ENCODE measurements at regions not wholly inside any gene's neighbourhood (a gene's known extent, or its start where the extent isn't known, plus 50 kb on each side); places are given as distances from the start of the nearest gene placed in this dataset.

DNA sequence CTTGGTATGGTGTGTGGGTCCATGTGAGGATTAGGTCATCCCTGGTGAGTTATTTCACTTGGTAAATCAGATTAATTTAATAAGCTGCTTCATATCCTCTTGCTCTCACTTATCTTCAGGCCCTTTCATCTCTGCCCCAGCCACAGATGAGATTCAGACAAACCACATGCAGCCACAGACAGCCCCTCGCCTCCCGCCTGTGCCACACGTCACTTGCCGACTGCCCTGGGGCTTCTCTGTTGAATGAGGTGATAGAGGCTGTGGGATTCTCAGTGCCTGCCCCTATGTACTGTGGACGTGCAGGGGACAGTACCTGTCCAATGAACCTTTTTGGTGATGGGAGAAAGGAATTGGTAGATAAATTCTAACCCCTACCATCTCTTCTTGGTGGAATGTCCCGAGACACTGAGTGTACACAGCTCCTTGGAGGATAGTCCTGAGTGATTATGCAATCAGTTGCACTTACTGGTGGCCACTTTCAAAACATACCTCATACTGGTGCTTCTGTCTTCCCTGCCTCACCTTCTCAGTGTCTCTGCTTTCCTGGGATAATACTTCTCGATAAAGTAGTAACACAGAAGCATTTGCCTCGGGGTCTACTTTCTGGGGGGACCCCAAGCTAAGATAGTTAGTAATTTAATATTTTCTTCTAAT lies 248.7 kb downstream of the TTC6 start (continued):
- no peak for TF ChIP-seq REL (CRISPR knock-in tag; conservative IDR thresholded peaks at IDR 0.05)
- no peak for TF ChIP-seq ZNF350 (CRISPR knock-in tag; IDR thresholded peaks at IDR 0.05; ENCODE audit: borderline replicate concordance, low read depth)
- no peak for TF ChIP-seq SIN3B (IDR thresholded peaks at IDR 0.05; ENCODE audit: low read length)
- TF ChIP-seq NR1H2 (CRISPR knock-in tag; IDR thresholded peaks at IDR 0.05; ENCODE audit: borderline replicate concordance, low read depth) = no peak
- TF ChIP-seq, protein P1, sequence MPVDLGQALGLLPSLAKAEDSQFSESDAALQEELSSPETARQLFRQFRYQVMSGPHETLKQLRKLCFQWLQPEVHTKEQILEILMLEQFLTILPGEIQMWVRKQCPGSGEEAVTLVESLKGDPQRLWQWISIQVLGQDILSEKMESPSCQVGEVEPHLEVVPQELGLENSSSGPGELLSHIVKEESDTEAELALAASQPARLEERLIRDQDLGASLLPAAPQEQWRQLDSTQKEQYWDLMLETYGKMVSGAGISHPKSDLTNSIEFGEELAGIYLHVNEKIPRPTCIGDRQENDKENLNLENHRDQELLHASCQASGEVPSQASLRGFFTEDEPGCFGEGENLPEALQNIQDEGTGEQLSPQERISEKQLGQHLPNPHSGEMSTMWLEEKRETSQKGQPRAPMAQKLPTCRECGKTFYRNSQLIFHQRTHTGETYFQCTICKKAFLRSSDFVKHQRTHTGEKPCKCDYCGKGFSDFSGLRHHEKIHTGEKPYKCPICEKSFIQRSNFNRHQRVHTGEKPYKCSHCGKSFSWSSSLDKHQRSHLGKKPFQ (CRISPR knock-in tag; IDR thresholded peaks at IDR 0.05; ENCODE audit: insufficient replicate concordance) = no peak
- TF ChIP-seq, protein P2, sequence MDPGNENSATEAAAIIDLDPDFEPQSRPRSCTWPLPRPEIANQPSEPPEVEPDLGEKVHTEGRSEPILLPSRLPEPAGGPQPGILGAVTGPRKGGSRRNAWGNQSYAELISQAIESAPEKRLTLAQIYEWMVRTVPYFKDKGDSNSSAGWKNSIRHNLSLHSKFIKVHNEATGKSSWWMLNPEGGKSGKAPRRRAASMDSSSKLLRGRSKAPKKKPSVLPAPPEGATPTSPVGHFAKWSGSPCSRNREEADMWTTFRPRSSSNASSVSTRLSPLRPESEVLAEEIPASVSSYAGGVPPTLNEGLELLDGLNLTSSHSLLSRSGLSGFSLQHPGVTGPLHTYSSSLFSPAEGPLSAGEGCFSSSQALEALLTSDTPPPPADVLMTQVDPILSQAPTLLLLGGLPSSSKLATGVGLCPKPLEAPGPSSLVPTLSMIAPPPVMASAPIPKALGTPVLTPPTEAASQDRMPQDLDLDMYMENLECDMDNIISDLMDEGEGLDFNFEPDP (CRISPR knock-in tag; conservative IDR thresholded peaks at IDR 0.05) = 0 out of 2 replicates have a peak, but pooled peaks have one; percentile 33
- TF ChIP-seq KAT2B (IDR thresholded peaks at IDR 0.05; ENCODE audit: borderline replicate concordance, low read depth, low read length) = no peak
- TF ChIP-seq ZBTB21 (CRISPR knock-in tag; IDR thresholded peaks at IDR 0.05) = no peak
- 0 out of 2 replicates have a peak, but pooled peaks have one; percentile 1 for TF ChIP-seq SMC3 (IDR thresholded peaks at IDR 0.05; ENCODE audit: low read length)
- 0 out of 2 replicates have a peak, but pooled peaks have one; percentile 6 for TF ChIP-seq ATF7 (IDR thresholded peaks at IDR 0.05)
- no peak for TF ChIP-seq ATF7 (CRISPR knock-in tag; IDR thresholded peaks at IDR 0.05)
- TF ChIP-seq CEBPB (IDR thresholded peaks at IDR 0.05; ENCODE audit: borderline replicate concordance, low read depth, low read length) = peak; percentile 93; the same call in 1 of the 2 replicates
- TF ChIP-seq MAF1 (CRISPR knock-in tag; IDR thresholded peaks at IDR 0.05; ENCODE audit: borderline replicate concordance) = no peak
- no peak for TF ChIP-seq THAP11 (CRISPR knock-in tag; IDR thresholded peaks at IDR 0.05)
- TF ChIP-seq IKZF1 (IDR thresholded peaks at IDR 0.05) = no peak
